ENCODE measurements at regions not wholly inside any gene's neighbourhood (a gene's known extent, or its start where the extent isn't known, plus 50 kb on each side); places are given as distances from the start of the nearest gene placed in this dataset.

DNA sequence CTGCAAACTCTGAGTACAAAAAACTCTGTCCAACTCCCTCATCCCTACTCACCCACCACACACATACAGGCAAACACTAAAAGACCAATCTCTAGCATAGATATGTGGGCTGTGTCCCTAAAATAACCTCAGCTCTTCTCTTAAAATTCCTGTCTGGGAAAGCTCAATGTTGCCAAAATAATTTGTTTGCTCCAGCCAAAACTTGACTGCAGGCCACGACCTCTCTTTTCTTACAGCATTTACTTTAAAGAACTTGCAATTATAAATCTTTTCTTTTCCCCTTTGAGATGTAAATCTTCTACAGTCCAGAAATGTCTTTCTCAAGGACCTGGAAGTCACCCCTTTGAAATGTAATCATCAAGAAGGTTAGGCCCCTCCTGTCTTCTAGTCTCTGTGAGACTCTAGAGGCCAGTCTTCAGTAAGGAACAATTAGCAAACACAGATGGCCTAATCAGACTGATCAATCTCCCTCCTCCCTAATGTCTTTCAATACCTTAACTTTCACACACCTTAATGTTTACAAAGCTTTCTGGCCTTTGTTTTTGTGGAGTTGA is 483.6 kb upstream of the RGS18 start:
- Histone ChIP-seq H3K27me3 (no peaks in the 10 kb centered on the region), H3K9me3 (no peaks in the 10 kb centered on the region), H3K4me1 (no peaks in the 10 kb centered on the region), H3K9ac (ENCODE audit: low read depth in 2 of 2, low read length in 2 of 2) (no peak overlapping the region), H3K36me3 (no peaks in the 10 kb centered on the region), H3K4me3 (no peak overlapping the region), H3K27ac (no peak overlapping the region)
- DNase-seq: no peak
- intact Hi-C loops (cut with DNase I): no loop called here
- TF ChIP-seq, protein P1, sequence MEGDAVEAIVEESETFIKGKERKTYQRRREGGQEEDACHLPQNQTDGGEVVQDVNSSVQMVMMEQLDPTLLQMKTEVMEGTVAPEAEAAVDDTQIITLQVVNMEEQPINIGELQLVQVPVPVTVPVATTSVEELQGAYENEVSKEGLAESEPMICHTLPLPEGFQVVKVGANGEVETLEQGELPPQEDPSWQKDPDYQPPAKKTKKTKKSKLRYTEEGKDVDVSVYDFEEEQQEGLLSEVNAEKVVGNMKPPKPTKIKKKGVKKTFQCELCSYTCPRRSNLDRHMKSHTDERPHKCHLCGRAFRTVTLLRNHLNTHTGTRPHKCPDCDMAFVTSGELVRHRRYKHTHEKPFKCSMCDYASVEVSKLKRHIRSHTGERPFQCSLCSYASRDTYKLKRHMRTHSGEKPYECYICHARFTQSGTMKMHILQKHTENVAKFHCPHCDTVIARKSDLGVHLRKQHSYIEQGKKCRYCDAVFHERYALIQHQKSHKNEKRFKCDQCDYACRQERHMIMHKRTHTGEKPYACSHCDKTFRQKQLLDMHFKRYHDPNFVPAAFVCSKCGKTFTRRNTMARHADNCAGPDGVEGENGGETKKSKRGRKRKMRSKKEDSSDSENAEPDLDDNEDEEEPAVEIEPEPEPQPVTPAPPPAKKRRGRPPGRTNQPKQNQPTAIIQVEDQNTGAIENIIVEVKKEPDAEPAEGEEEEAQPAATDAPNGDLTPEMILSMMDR (IDR thresholded peaks at IDR 0.05): no peak

DNA sequence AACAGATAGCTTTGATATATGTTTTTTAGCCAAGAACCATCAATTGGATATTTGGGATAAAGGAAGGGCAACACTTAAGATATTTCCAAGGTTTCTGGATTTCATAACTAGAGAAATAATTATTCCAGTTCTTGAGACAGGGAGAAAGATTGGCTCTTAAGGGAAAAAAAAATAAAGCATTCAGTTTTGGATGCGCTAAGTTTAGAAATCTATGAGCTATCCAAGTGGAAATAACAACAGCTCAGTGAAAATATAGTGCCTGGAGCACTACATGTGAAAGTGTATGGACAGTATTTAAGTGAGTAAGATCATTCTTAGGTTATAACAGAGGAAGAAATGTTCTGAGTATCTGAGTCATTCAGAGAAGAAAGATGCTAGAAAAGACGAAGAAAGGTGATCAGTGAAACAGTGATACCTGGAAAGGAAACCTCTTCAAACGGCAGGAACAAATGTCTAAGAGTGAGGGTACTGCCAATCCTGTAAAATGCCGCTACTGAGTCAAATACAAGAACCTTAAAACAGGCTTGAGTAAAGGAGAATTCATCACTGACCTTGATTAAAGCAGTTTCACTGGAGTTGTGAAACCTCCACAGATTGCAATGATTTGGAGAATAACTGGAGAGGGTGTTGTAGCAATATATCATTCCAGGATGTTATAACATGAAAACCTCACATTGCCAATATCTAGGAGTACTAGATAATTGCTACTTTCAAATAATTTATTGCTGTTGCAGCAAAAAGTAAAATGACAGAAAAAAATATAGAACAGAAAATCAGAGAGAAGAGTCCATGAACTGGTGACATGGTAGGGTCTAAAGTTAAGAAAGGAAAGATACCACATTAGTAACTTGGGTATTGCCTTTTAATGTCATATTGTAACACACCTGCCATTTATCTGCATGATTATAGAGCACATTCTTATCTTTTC is 482.1 kb upstream of the RGS18 start:
- no peak for DNase-seq
- Histone ChIP-seq H3K36me3 (no peaks in the 10 kb centered on the region), H3K27me3 (no peaks in the 10 kb centered on the region), H3K4me3 (no peak overlapping the region), H3K4me1 (no peaks in the 10 kb centered on the region), H3K27ac (no peak overlapping the region), H3K9me3 (no peaks in the 10 kb centered on the region), H3K9ac (ENCODE audit: low read depth in 2 of 2, low read length in 2 of 2) (no peak overlapping the region)
- TF ChIP-seq, protein P1 (IDR thresholded peaks at IDR 0.05): no peak
- intact Hi-C loops (cut with DNase I): no loop called here

DNA sequence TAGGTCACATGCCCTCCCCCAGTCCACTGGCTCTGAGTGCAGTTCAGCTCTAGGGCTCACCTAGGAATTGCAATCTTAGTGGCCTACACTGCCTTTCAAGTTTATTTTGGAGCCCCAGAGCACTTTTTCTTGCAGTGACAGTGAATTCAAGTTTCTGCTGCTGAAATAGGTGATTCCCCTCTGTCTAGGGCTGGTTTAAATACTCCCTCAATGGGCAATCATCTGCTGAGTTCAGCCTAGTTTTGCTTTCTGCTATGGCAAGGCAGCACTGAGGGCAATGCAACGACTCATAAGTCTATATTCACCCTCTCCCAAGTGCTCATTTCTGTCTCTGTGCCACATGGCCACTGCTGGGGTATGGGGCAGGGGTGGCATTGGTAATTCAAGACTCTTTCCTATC is 472.6 kb upstream of the RGS18 start:
- Histone ChIP-seq H3K27me3 (no peaks in the 10 kb centered on the region), H3K4me1 (no peaks in the 10 kb centered on the region), H3K36me3 (no peaks in the 10 kb centered on the region), H3K9ac (ENCODE audit: low read depth in 2 of 2, low read length in 2 of 2) (no peak overlapping the region), H3K4me3 (no peak overlapping the region), H3K9me3 (no peaks in the 10 kb centered on the region), H3K27ac (no peak overlapping the region)
- DNase-seq: no peak
- TF ChIP-seq, protein P1 (IDR thresholded peaks at IDR 0.05): no peak
- intact Hi-C loops (cut with DNase I): no loop called here

DNA sequence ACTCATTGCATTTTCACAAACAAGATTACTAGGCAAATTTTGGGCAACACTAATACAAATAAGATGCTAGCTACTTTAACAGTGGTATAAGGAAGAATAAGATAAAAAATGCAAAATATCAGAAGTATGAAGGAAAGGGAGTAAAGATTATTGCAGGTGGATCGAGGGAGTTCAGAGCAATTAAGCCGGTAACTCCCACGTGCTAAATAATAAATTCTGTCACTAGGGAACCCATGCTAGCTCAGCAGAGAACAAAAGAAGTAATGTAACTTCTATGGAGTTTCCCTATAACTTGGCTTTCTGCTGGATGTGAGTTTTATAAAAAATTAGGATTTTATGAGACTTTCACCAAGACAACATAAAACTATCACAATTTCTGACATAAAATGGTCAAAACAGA is 470.5 kb upstream of the RGS18 start:
- Histone ChIP-seq H3K27ac (no peak overlapping the region), H3K27me3 (no peaks in the 10 kb centered on the region), H3K4me3 (no peak overlapping the region), H3K36me3 (no peaks in the 10 kb centered on the region), H3K4me1 (no peaks in the 10 kb centered on the region), H3K9ac (ENCODE audit: low read depth in 2 of 2, low read length in 2 of 2) (no peak overlapping the region), H3K9me3 (no peaks in the 10 kb centered on the region)
- TF ChIP-seq, protein P1 (IDR thresholded peaks at IDR 0.05): no peak
- intact Hi-C loops (cut with DNase I): no loop called here
- DNase-seq: no peak

DNA sequence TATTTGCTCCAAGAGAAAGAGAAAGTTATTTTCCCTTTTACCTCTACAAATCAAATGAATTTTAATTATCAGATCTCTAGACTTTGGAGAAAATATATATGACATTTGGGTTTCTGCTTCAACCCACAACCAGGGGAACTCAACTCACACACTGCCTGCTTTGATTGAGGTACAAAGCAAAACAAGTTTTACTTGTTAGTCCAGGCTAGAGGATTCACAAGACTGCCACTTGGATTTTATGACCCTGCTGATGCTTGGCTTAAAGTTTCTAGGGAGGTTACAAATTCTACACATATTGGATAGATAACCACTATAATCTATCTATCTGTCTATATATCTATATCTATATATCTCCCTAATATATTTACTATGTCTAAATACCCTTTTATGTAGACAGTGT is 467.3 kb upstream of the RGS18 start:
- Histone ChIP-seq H3K27ac (no peak overlapping the region), H3K27me3 (no peaks in the 10 kb centered on the region), H3K9ac (ENCODE audit: low read depth in 2 of 2, low read length in 2 of 2) (no peak overlapping the region), H3K9me3 (no peaks in the 10 kb centered on the region), H3K4me3 (no peak overlapping the region), H3K4me1 (no peaks in the 10 kb centered on the region), H3K36me3 (no peaks in the 10 kb centered on the region)
- DNase-seq: no peak
- intact Hi-C loops (cut with DNase I): no loop called here
- TF ChIP-seq, protein P1 (IDR thresholded peaks at IDR 0.05): no peak

Measured in colonic mucosa (tissue), 4 donors.